Central memory CD8-positive, alpha-beta T cell (primary cell): ENCODE measurements at regions not wholly inside any gene's neighbourhood (a gene's known extent, or its start where the extent isn't known, plus 50 kb on each side); places are given as distances from the start of the nearest gene placed in this dataset.

ENCODE experiments used
- ATAC-seq: fragments of 150-1000 bp; cut with Tn5 transposase; replicated peaks from 2 replicates; pipeline ENCODE4 v1.10.0; 2022; ENCODE audit warnings: mild to moderate bottlenecking, moderate FRiP score, moderate number of reproducible peaks; ENCODE audit not compliant: poor library complexity, severe bottlenecking; ENCODE audit errors: extremely low read depth
- DNase-seq, 2 donors: peaks; one replicate each; pipeline ENCODE4 v3.0.0; 2021; ENCODE audit warnings: low spot score in 2 of 2
- H3K27ac Mint-ChIP-seq: one replicate; pipeline ENCODE4 v1.8.0; 2022; ENCODE audit warnings: low read depth, mild to moderate bottlenecking, moderate library complexity, mixed read lengths
- H3K27me3 Mint-ChIP-seq: one replicate; pipeline ENCODE4 v1.8.0; 2022; ENCODE audit warnings: mixed read lengths
- H3K36me3 Mint-ChIP-seq: one replicate; pipeline ENCODE4 v1.8.0; 2022; ENCODE audit warnings: mild to moderate bottlenecking, moderate library complexity, mixed read lengths; ENCODE audit not compliant: insufficient read depth
- H3K4me1 Mint-ChIP-seq: one replicate; pipeline ENCODE4 v1.8.0; 2022; ENCODE audit warnings: mixed read lengths
- H3K4me3 Mint-ChIP-seq: one replicate; pipeline ENCODE4 v1.8.0; 2022; ENCODE audit warnings: mild to moderate bottlenecking, moderate library complexity, mixed read lengths
- H3K9me3 Mint-ChIP-seq: one replicate; pipeline ENCODE4 v1.8.0; 2022; ENCODE audit warnings: mixed read lengths

DNA sequence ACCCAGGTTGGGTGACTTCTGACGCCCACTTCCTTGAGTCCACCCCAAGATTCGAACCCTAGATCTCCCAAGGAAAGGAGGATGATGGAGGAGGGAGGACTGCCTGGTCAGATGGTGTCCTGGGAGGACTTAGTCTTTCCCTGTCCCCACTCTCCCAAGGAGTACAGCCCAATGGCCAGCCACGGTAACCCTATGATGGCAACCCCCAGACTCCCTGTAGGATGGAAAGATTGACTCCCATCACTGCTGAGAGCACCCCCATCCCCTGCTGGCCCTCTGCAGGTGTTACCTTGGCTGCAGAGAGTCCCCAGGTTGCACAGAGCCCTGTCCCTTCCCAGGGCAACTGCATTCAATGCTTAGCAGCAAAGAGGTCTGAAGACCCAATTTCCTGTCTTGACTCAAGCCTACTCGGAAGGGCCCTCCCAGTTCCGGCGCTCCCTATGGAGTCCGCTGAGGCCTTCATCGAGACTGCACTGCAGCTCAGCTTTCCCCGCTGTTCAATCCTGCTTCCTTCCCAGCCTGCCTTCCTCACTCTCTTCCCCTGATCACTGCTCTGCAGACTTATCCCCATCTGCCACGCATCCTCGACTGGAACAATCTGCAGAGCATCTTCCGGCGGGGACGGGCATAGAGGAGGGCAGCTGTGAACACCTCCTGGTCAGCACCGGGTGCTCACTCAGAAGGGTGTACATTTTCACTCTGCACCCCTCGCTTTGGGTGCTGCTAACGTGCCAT is 50.8 kb upstream of the OCM2 start:
- no peak for DNase-seq
- H3K4me1 Mint-ChIP-seq: no peaks in the 10 kb centered on the region
- H3K27ac Mint-ChIP-seq: no peak overlapping the region
- peaks cover 39% of the 10 kb centered on the region for H3K27me3 Mint-ChIP-seq
- no peaks in the 10 kb centered on the region for H3K9me3 Mint-ChIP-seq
- H3K36me3 Mint-ChIP-seq: no peaks in the 10 kb centered on the region
- ATAC-seq: no peak
- H3K4me3 Mint-ChIP-seq: no peak overlapping the region

DNA sequence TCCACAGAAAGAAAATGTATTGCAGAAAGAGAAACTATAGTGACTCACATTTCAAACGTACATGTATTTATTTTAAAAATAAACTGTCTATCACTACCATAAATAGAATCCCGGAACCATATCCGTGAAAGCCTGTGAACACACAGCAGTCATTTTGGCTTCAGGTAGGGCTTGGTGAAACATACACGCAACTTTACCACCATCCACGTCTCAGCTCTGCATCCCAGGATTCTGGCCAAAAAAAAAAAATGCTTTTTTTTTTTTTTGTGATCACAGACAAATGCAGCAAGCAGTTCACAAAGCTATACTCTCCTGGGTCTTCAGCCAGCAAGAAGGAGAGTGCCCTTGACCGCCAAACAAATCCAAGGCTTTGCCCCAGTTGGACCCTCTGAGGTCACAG is 56.8 kb upstream of the OCM2 start:
- Mint-ChIP-seq H3K9me3 (no peaks in the 10 kb centered on the region), H3K27me3 (peaks cover 24% of the 10 kb centered on the region)
- no peak for ATAC-seq

DNA sequence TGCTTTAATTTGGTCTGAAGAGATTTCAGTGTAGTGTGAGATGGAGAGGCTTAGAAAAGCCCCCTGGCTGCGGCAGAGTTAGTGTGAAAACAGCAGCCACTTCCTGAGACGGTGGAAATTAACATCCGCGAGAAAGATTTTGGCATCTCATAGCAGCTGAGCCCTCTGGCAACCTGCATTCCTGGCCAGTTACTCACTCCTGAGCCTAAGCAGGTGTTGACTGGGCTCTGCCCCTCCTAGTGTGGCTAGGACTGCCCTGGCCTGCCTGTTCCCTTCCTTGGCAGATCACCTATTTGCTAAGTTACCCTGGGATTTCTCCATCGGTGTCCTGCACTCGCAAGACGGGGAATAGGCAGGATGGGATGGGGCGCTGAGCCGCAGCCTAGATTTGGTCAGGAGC is 57.6 kb upstream of the LMTK2 start:
- H3K4me1 Mint-ChIP-seq: peaks cover 5% of the 10 kb centered on the region
- H3K27ac Mint-ChIP-seq: no peak overlapping the region
- no peaks in the 10 kb centered on the region for H3K9me3 Mint-ChIP-seq
- H3K27me3 Mint-ChIP-seq: peaks cover 22% of the 10 kb centered on the region
- no peak for ATAC-seq
- H3K36me3 Mint-ChIP-seq: no peaks in the 10 kb centered on the region
- H3K4me3 Mint-ChIP-seq: no peak overlapping the region
- no peak for DNase-seq

More for the DNA sequence above, 56.8 kb upstream of the OCM2 start:
- no peak overlapping the region for H3K27ac Mint-ChIP-seq
- peaks cover 5% of the 10 kb centered on the region for H3K4me1 Mint-ChIP-seq
- no peak overlapping the region for H3K4me3 Mint-ChIP-seq
- no peaks in the 10 kb centered on the region for H3K36me3 Mint-ChIP-seq
- no peak for DNase-seq

DNA sequence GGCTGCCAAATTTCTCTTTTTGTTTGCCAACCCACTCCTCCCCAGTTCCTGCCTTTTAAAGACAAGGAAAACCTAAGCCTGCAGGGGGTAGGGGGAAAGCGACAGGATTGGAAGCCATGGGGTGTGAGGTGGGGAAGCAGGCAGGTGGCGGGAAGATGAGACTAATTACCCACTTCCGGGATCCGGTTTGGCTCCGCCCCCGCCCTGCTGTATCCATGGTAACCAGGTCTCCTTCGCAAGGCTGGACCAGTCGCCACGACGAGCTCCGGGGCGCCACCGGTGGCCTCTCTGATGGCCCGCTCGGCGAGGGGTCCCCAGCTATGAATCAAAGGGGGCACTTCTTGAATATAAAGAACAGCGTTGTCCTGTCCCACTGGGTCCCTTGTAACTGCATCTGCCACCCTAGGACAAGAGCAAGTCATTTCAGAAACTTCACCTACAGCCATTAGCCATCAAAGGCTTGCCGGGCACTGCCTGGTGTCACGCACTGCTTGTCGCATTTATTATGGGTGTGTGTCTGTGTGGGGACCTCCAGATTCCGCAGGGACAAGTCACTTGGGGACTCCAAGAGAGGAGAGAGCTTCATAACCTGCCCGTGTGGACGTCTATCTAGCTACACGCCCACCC is 55.4 kb upstream of the LMTK2 start:
- ATAC-seq (peak; percentile 24), DNase-seq (peak; percentile 11 to 16)

DNA sequence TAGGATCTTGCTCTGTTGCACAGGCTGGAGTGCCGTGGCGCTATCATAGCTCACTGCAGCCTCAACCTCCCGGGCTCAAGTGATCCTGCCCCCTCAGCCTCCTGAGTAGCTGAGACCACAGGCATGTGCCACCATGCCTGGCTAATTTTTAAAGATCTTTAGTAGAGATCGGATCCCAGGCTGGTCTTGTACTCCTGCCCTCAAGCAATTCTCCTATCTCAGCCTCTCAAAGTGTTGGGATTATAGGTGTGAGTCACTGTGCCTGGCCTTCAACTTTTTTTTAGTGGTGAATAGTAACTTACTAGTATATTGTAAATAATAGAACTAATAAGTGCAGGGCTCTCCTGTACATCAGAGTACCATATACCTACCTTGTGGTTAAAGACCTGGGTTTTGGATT is 52.1 kb upstream of the LMTK2 start:
- Mint-ChIP-seq H3K36me3 (no peaks in the 10 kb centered on the region), H3K4me1 (peaks cover 5% of the 10 kb centered on the region), H3K4me3 (no peak overlapping the region), H3K27me3 (peaks cover 48% of the 10 kb centered on the region), H3K9me3 (no peaks in the 10 kb centered on the region), H3K27ac (no peak overlapping the region)
- ATAC-seq (no peak), DNase-seq (no peak)

More for the DNA sequence above, 55.4 kb upstream of the LMTK2 start:
- Mint-ChIP-seq H3K36me3 (no peaks in the 10 kb centered on the region), H3K4me1 (peaks cover 5% of the 10 kb centered on the region), H3K4me3 (no peak overlapping the region), H3K9me3 (no peaks in the 10 kb centered on the region), H3K27me3 (peaks cover 15% of the 10 kb centered on the region), H3K27ac (no peak overlapping the region)

DNA sequence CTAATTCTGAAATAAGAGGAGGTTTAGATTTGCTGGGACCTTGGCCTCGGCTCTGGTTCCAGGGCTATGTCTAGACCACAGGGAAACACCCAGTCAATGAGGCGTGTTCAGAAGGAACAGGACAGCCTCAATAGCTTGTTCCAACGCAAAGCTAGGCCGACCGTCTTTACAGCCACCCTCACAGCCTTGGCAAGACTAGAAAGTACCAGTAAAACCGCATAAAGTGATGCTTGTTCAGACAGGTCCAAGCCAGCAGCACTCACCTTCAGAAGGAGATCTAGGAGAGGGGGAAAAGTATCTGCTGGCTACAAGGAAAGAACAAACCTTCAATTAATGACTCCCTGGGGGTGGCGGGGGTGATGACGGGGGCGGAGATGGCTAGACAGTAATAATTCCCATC is 50.1 kb upstream of the LMTK2 start:
- H3K4me1 Mint-ChIP-seq: peaks cover under 1% of the 10 kb centered on the region
- H3K9me3 Mint-ChIP-seq: no peaks in the 10 kb centered on the region
- no peak overlapping the region for H3K4me3 Mint-ChIP-seq
- DNase-seq (no peak), ATAC-seq (no peak)
- H3K27ac Mint-ChIP-seq: no peak overlapping the region
- no peaks in the 10 kb centered on the region for H3K36me3 Mint-ChIP-seq
- peaks cover 41% of the 10 kb centered on the region for H3K27me3 Mint-ChIP-seq
